OCI-LY7 (cell line): ENCODE measurements at regions not wholly inside any gene's neighbourhood (a gene's known extent, or its start where the extent isn't known, plus 50 kb on each side); places are given as distances from the start of the nearest gene placed in this dataset.

Source experiments
- BruUV-seq: library from RNA; stranded (reverse); fragments of 400-500 nt; replicated peaks from 2 replicates; lab custom pipeline; 2021; lab: Mats Ljungman, UMichigan
- CTCF ChIA-PET: fragments of 300-600 bp; sonication (Branson Sonifier 250); formaldehyde crosslinking; loops from one replicate; lab custom pipeline; 2022; ENCODE audit warnings: antibody characterized with exemption; ENCODE audit not compliant: unreplicated experiment; lab: Charles Lee
- POLR2A ChIA-PET: fragments of 300-600 bp; sonication (Branson Sonifier 250); formaldehyde crosslinking; loops from one replicate; lab custom pipeline; 2022; ENCODE audit warnings: antibody characterized with exemption; lab: Charles Lee
- DNase-seq: peaks from one replicate; pipeline ENCODE4 v3.0.0-alpha.2; 2015; ENCODE audit warnings: low spot score
- H2AFZ ChIP-seq: fragments of 200-600 bp; sonication (generic), shearing (Covaris generic); 2 replicates; pipeline ENCODE4 v1.6.1; 2014; ENCODE audit warnings: mild to moderate bottlenecking, antibody characterized with exemption, low read length, moderate library complexity
- H3K27ac ChIP-seq: fragments of 200-600 bp; sonication (generic); 2 replicates; pipeline ENCODE4 v1.5.1; 2014; ENCODE audit warnings: mixed run types, low read depth, mild to moderate bottlenecking, moderate library complexity, low read length, inconsistent platforms; ENCODE audit not compliant: poor library complexity, severe bottlenecking
- H3K36me3 ChIP-seq: fragments of 200-600 bp; sonication (generic); 2 replicates; pipeline ENCODE4 v1.6.1; 2014; ENCODE audit warnings: mild to moderate bottlenecking, antibody characterized with exemption, low read length, moderate library complexity, mixed read lengths; ENCODE audit not compliant: insufficient read depth
- H3K4me1 ChIP-seq: fragments of 200-600 bp; sonication (generic); 2 replicates; pipeline ENCODE4 v1.5.1; 2014; ENCODE audit warnings: mild to moderate bottlenecking, low read length; ENCODE audit not compliant: insufficient read depth, poor library complexity, severe bottlenecking
- H3K4me2 ChIP-seq: fragments of 200-600 bp; sonication (generic); 2 replicates; pipeline ENCODE4 v1.6.1; 2014; ENCODE audit warnings: mild to moderate bottlenecking, low read length
- H3K4me3 ChIP-seq: fragments of 200-600 bp; sonication (generic); 2 replicates; pipeline ENCODE4 v1.5.1; 2014; ENCODE audit warnings: mild to moderate bottlenecking, low read depth, low read length; ENCODE audit not compliant: poor library complexity, severe bottlenecking
- H3K79me2 ChIP-seq: fragments of 200-600 bp; sonication (generic); 2 replicates; pipeline ENCODE4 v1.6.1; 2016; ENCODE audit warnings: low read depth, mild to moderate bottlenecking, low read length, moderate library complexity, mixed read lengths; ENCODE audit not compliant: insufficient read depth
- H3K9me2 ChIP-seq: fragments of 200-600 bp; sonication (generic); 2 replicates; pipeline ENCODE4 v1.6.1; 2016; ENCODE audit warnings: mild to moderate bottlenecking, low read length, mixed read lengths; ENCODE audit not compliant: insufficient read depth
- H3K9me3 ChIP-seq: fragments of 200-600 bp; sonication (generic); 2 replicates; pipeline ENCODE4 v1.6.1; 2014; ENCODE audit warnings: mild to moderate bottlenecking, mixed run types, low read length, mixed read lengths
- H4K20me1 ChIP-seq: fragments of 200-600 bp; sonication (generic); 2 replicates; pipeline ENCODE4 v1.6.1; 2014; ENCODE audit warnings: mild to moderate bottlenecking, antibody characterized with exemption, low read length, moderate library complexity, mixed read lengths; ENCODE audit not compliant: insufficient read depth
- CTCF ChIP-seq: fragments of 200-600 bp; sonication (generic); conservative IDR thresholded peaks from 2 replicates; pipeline ENCODE4 v1.5.1; 2014; ENCODE audit warnings: mild to moderate bottlenecking, antibody characterized with exemption, low read length, moderate library complexity, mixed read lengths
- EZH2phosphoT487 ChIP-seq: fragments of 200-600 bp; sonication (generic); IDR thresholded peaks from 2 replicates; pipeline ENCODE4 v1.6.1; 2018; ENCODE audit warnings: low read depth, borderline replicate concordance, mild to moderate bottlenecking, mixed run types, antibody characterized with exemption, low read length, moderate library complexity, mixed read lengths
- intact Hi-C: fragments of 100-400 bp; cut with micrococcal nuclease; formaldehyde crosslinking; loops from one replicate; pipeline ENCODE4 v1.10.0; 2022; ENCODE audit not compliant: unreplicated experiment

GRCh38 chr4:28225050-28225449, 1364.4 kb downstream of the STIM2 start:
- Histone ChIP-seq H4K20me1 (no peaks in the 10 kb centered on the region), H3K9me2 (no peaks in the 10 kb centered on the region), H2AFZ (no peak overlapping the region), H3K4me3 (no peak overlapping the region), H3K4me1 (no peaks in the 10 kb centered on the region), H3K36me3 (no peaks in the 10 kb centered on the region), H3K79me2 (no peaks in the 10 kb centered on the region), H3K4me2 (no peak overlapping the region), H3K9me3 (no peaks in the 10 kb centered on the region), H3K27ac (no peak overlapping the region)
- ChIA-PET CTCF (no interaction called here), POLR2A (no interaction called here)
- TF ChIP-seq CTCF, result 0 out of 2 replicates have a peak, but pooled peaks have one; percentile 32
- no peak for TF ChIP-seq EZH2phosphoT487
- peak; percentile 6 for DNase-seq
- BruUV-seq, result no TSS peak
- intact Hi-C loops, result no loop called here

- TF ChIP-seq CTCF (no peak), EZH2phosphoT487 (no peak)
- intact Hi-C loops, result no loop called here
- no TSS peak for BruUV-seq
- Histone ChIP-seq H3K4me1 (no peaks in the 10 kb centered on the region), H3K4me3 (no peak overlapping the region), H3K4me2 (no peak overlapping the region), H3K27ac (no peak overlapping the region), H4K20me1 (no peaks in the 10 kb centered on the region), H3K9me3 (no peaks in the 10 kb centered on the region), H3K79me2 (no peaks in the 10 kb centered on the region), H3K36me3 (no peaks in the 10 kb centered on the region), H2AFZ (no peak overlapping the region), H3K9me2 (no peaks in the 10 kb centered on the region)
- DNase-seq, result no peak
- POLR2A ChIA-PET, result no interaction called here
- CTCF ChIA-PET, result no interaction called here
Observed at GRCh38 chr4:28225689-28226353, 1365.2 kb downstream of the STIM2 start.

- no peaks in the 10 kb centered on the region for H3K36me3 ChIP-seq
- intact Hi-C loops, result no loop called here
- no peaks in the 10 kb centered on the region for H3K9me3 ChIP-seq
- no peak overlapping the region for H2AFZ ChIP-seq
- no peak overlapping the region for H3K4me2 ChIP-seq
- no TSS peak for BruUV-seq
- no peaks in the 10 kb centered on the region for H3K79me2 ChIP-seq
- no peaks in the 10 kb centered on the region for H4K20me1 ChIP-seq
- no peak overlapping the region for H3K4me3 ChIP-seq
- H3K4me1 ChIP-seq, result no peaks in the 10 kb centered on the region
- CTCF ChIA-PET, result no interaction called here
- DNase-seq, result no peak
- H3K27ac ChIP-seq, result no peak overlapping the region
- no peaks in the 10 kb centered on the region for H3K9me2 ChIP-seq
- POLR2A ChIA-PET, result no interaction called here
- TF ChIP-seq EZH2phosphoT487, result no peak
- TF ChIP-seq CTCF, result no peak
Observed at GRCh38 chr4:28226962-28227361, 1366.3 kb downstream of the STIM2 start.
